Embryonic facial prominence (tissue), 1 donor: ENCODE measurements at regions not wholly inside any gene's neighbourhood (a gene's known extent, or its start where the extent isn't known, plus 50 kb on each side); places are given as distances from the start of the nearest gene placed in this dataset.

Experiments
- DNase-seq: peaks from one replicate; pipeline ENCODE4 v3.0.0-alpha.2; 2016; ENCODE audit errors: extremely low spot score

- DNase-seq, result peak; percentile 44
Measured at GRCh38 chr20:7248281-7249201, 481.1 kb downstream of the BMP2 start.

GRCh38 chr20:7250337-7250736, 482.9 kb downstream of the BMP2 start:
- no peak for DNase-seq

- no peak for DNase-seq
Measured at GRCh38 chr20:7257099-7257498, 489.6 kb downstream of the BMP2 start.

GRCh38 chr20:7257692-7258466, 490.4 kb downstream of the BMP2 start:
- DNase-seq, result no peak

GRCh38 chr20:7262803-7263202, 495.3 kb downstream of the BMP2 start:
- DNase-seq, result no peak

GRCh38 chr20:7264137-7264536, 496.7 kb downstream of the BMP2 start:
- DNase-seq, result no peak

GRCh38 chr20:7269452-7269851, 502.0 kb downstream of the BMP2 start:
- DNase-seq, result no peak

- no peak for DNase-seq
Measured at GRCh38 chr20:7272512-7272911, 505.0 kb downstream of the BMP2 start.

- DNase-seq, result no peak
Measured at GRCh38 chr20:7274870-7275269, 507.4 kb downstream of the BMP2 start.

GRCh38 chr20:7275645-7276237, 508.3 kb downstream of the BMP2 start:
- DNase-seq, result no peak

- DNase-seq, result peak; percentile 76
Measured at GRCh38 chr20:7285918-7286556, 518.6 kb downstream of the BMP2 start.

GRCh38 chr20:7291323-7291943, 523.9 kb downstream of the BMP2 start:
- DNase-seq, result no peak

- no peak for DNase-seq
Measured at GRCh38 chr20:7291946-7292345, 524.5 kb downstream of the BMP2 start.

GRCh38 chr20:7294816-7295360, 527.4 kb downstream of the BMP2 start:
- DNase-seq, result no peak

GRCh38 chr20:7301807-7302206, 534.3 kb downstream of the BMP2 start:
- no peak for DNase-seq

- no peak for DNase-seq
Measured at GRCh38 chr20:7302250-7302649, 534.8 kb downstream of the BMP2 start.

- DNase-seq, result no peak
Measured at GRCh38 chr20:7305976-7306375, 538.5 kb downstream of the BMP2 start.

- no peak for DNase-seq
Measured at GRCh38 chr20:7308163-7308562, 540.7 kb downstream of the BMP2 start.

GRCh38 chr20:7313047-7313446, 545.6 kb downstream of the BMP2 start:
- no peak for DNase-seq

GRCh38 chr20:7323957-7324356, 556.5 kb downstream of the BMP2 start:
- no peak for DNase-seq

- no peak for DNase-seq
Measured at GRCh38 chr20:7327810-7328209, 560.3 kb downstream of the BMP2 start.
